HepG2 (cell line): ENCODE measurements at regions not wholly inside any gene's neighbourhood (a gene's known extent, or its start where the extent isn't known, plus 50 kb on each side); places are given as distances from the start of the nearest gene placed in this dataset.

Source experiments
- ATAC-seq: fragments of 200-7000 bp; cut with Tn5 transposase; 3 replicates; pipeline ENCODE4 v1.9.1; 2020; ENCODE audit warnings: mild to moderate bottlenecking, moderate library complexity
- BruUV-seq: library from RNA; stranded (reverse); fragments of 400-500 nt; replicated peaks from 2 replicates; lab custom pipeline; 2021; lab: Mats Ljungman, UMichigan
- CTCF ChIA-PET: fragments of 300-600 bp; formaldehyde crosslinking; extraction: SDS; loops from one replicate; lab custom pipeline; 2021; ENCODE audit warnings: low total read pairs, inconsistent platforms, low intra/inter-chr PET ratio; lab: Yijun Ruan, JAX
- POLR2A ChIA-PET: fragments of 350-600 bp; sonication (Branson Sonifier 250); formaldehyde crosslinking; loops from one replicate; lab custom pipeline; 2020; ENCODE audit warnings: antibody characterized with exemption, inconsistent platforms; lab: Yijun Ruan, JAX
- DNase-seq: peaks from one replicate; pipeline ENCODE4 v3.0.0-alpha.2; 2015; ENCODE audit warnings: low spot score
- FAIRE-seq: peaks from 3 replicates; lab custom pipeline; 2011; peaks lifted over from hg19 to GRCh38; lab: Jason Lieb, UNC
- H2AFZ ChIP-seq: one replicate; pipeline ENCODE4 v1.6.1; 2011; ENCODE audit warnings: low read length, inconsistent platforms
- H3K27ac ChIP-seq: fragments of 300-600 bp; 3 replicates; pipeline ENCODE4 v1.8.0; 2011; ENCODE audit warnings: mixed run types, mild to moderate bottlenecking, mixed read lengths, low read length, inconsistent platforms; ENCODE audit not compliant: insufficient read depth; ENCODE audit errors: extremely low read length
- H3K27me3 ChIP-seq, 2 experiments: fragments of 200-600 bp in 1 of 2; 2 replicates in 1 of 2; 3 replicates in 1 of 2; pipeline versions ENCODE4 v1.6.0 to v1.8.0; 2011; ENCODE audit warnings: low read length in 2 of 2, mild to moderate bottlenecking in 2 of 2, moderate library complexity in 2 of 2, inconsistent platforms in 1 of 2; ENCODE audit not compliant: insufficient read depth in 2 of 2, control insufficient read depth in 1 of 2
- H3K36me3 ChIP-seq, 2 experiments: fragments of 200-600 bp in 1 of 2; replicated peaks in 1 of 2; 2 replicates in 1 of 2; 3 replicates in 1 of 2; pipeline versions ENCODE4 v1.5.1 to v1.8.0; 2011; ENCODE audit warnings: low read length in 2 of 2, inconsistent platforms in 1 of 2; ENCODE audit not compliant: insufficient read depth in 2 of 2, control insufficient read depth in 1 of 2
- H3K4me1 ChIP-seq: 2 replicates; pipeline ENCODE4 v1.5.1; 2012; ENCODE audit warnings: low read length, inconsistent platforms; ENCODE audit not compliant: insufficient read depth
- H3K4me2 ChIP-seq: 2 replicates; pipeline ENCODE4 v1.6.0; 2011; ENCODE audit warnings: low read depth, low read length, inconsistent platforms
- H3K4me3 ChIP-seq, 3 experiments: fragments of 200-600 bp in 1 of 3; sonication (generic), shearing (Covaris generic) in 1 of 3; replicated peaks in 1 of 3; 2 replicates each; pipeline ENCODE4 v1.5.1; 2011 to 2016; ENCODE audit warnings: low read length in 3 of 3, inconsistent platforms in 2 of 3, low read depth in 2 of 3, mild to moderate bottlenecking in 2 of 3, control low read depth in 1 of 3, mixed read lengths in 1 of 3; ENCODE audit not compliant: insufficient read depth in 1 of 3
- H3K79me2 ChIP-seq: one replicate; pipeline ENCODE4 v1.6.1; 2011; ENCODE audit warnings: low read length, inconsistent platforms; ENCODE audit not compliant: insufficient read depth
- H3K9ac ChIP-seq: 2 replicates; pipeline ENCODE4 v1.6.0; 2011; ENCODE audit warnings: mild to moderate bottlenecking, low read depth, low read length, inconsistent platforms; ENCODE audit not compliant: insufficient read depth
- H3K9me3 ChIP-seq: 2 replicates; pipeline ENCODE4 v1.5.1; 2012; ENCODE audit warnings: mild to moderate bottlenecking, low read length
- H4K20me1 ChIP-seq: 2 replicates; pipeline ENCODE4 v1.6.0; 2011; ENCODE audit warnings: inconsistent platforms, mild to moderate bottlenecking, low read length, moderate library complexity; ENCODE audit not compliant: insufficient read depth
- CHD4 ChIP-seq: fragments of 200-600 bp; sonication (generic); IDR thresholded peaks from 2 replicates; pipeline ENCODE4 v1.7.0; 2017; ENCODE audit warnings: mild to moderate bottlenecking, low read length, borderline replicate concordance
- EP300 ChIP-seq, 3 experiments: sonication (generic) in 1 of 3; formaldehyde crosslinking in 1 of 3; IDR thresholded peaks; 2 replicates each; pipeline versions ENCODE4 v1.5.1 to v1.6.1; 2011 to 2020; ENCODE audit warnings: low read depth in 2 of 3, low read length in 2 of 3, borderline replicate concordance in 1 of 3, improper control_type of control experiment in 1 of 3, mild to moderate bottlenecking in 1 of 3, missing genetic modification reagents in 1 of 3, moderate library complexity in 1 of 3
- HNRNPL ChIP-seq: fragments of 200-400 bp; formaldehyde crosslinking; IDR thresholded peaks from 2 replicates; pipeline ENCODE4 v1.6.1; 2017; ENCODE audit warnings: mild to moderate bottlenecking, low read depth, low read length
- KDM6A ChIP-seq: IDR thresholded peaks from 2 replicates; pipeline ENCODE4 v1.6.1; 2016; ENCODE audit warnings: low read depth
- ZMYM3 ChIP-seq: sonication (generic); formaldehyde crosslinking; IDR thresholded peaks from 2 replicates; pipeline ENCODE4 v1.5.1; 2020; ENCODE audit warnings: mild to moderate bottlenecking, missing genetic modification reagents
- ZNF589 ChIP-seq: sonication (generic); formaldehyde crosslinking; conservative IDR thresholded peaks from 2 replicates; pipeline ENCODE4 v1.8.0; 2022; ENCODE audit warnings: mild to moderate bottlenecking, moderate library complexity, missing genetic modification reagents
- WGBS: methylation state at CpG from one replicate; pipeline ENCODE4 v1.1.6; 2017; ENCODE audit warnings: low lambda C conversion rate; 5-methylcytosine and 5-hydroxymethylcytosine counted together
- in situ Hi-C: cut with HindIII; loops from 2 replicates; pipeline ENCODE4 v1.10.0; 2017; ENCODE audit warnings: low pct_unique_long_range_greater_than_20kb; ENCODE audit not compliant: extremely low pct_ligation_motif_present
- intact Hi-C: fragments of 100-400 bp; cut with micrococcal nuclease; formaldehyde crosslinking; loops from one replicate; pipeline ENCODE4 v1.10.0; 2022; ENCODE audit not compliant: unreplicated experiment
- TF ChIP-seq, protein P1 (sequence below): sonication (generic); formaldehyde crosslinking; IDR thresholded peaks from 2 replicates; pipeline ENCODE4 v1.5.0; 2020; ENCODE audit warnings: mild to moderate bottlenecking, missing genetic modification reagents, borderline replicate concordance
- TF ChIP-seq, protein P2 (sequence below): IDR thresholded peaks from 2 replicates; pipeline ENCODE4 v1.6.1; 2016; ENCODE audit warnings: low read depth, borderline replicate concordance

DNA sequence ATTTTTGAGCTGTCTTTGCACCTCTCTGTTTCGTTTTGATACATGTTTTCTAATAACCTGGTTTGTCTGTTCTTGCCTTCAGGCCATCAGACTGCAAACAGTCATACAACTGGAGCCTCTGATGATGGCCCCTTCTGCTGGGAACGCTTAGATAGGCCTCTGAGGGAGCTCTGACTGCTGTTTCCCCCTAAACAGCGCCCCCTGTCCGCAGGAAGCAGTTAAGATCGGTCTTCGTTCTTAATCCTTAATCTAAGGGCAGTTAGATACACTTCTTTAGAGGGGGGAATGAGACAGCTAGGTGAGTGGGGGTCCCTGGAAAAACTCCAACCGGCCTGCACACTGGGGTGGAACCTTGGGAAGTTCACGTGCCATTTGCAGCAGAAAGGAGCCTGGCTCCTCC, 1338.8 kb upstream of the SEL1L start:
- no peaks in the 10 kb centered on the region for H3K79me2 ChIP-seq
- FAIRE-seq (no peak), DNase-seq (no peak), ATAC-seq (no peak)
- no TSS peak for BruUV-seq
- H4K20me1 ChIP-seq: no peaks in the 10 kb centered on the region
- H3K4me2 ChIP-seq: no peak overlapping the region
- H3K9ac ChIP-seq: no peak overlapping the region
- intact Hi-C loops (no loop called here), in situ Hi-C loops (no loop called here)
- no peak for TF ChIP-seq ZNF589 (CRISPR knock-in tag)
- TF ChIP-seq KDM6A (CRISPR knock-in tag): no peak
- no peak for TF ChIP-seq ZMYM3
- no peak for TF ChIP-seq HNRNPL
- TF ChIP-seq EP300 (IDR thresholded peaks at IDR 0.05; ENCODE audit: low read depth in 2 of 2, low read length in 2 of 2): no peak
- TF ChIP-seq EP300 (CRISPR knock-in tag; IDR thresholded peaks at IDR 0.05; ENCODE audit: borderline replicate concordance): no peak
- TF ChIP-seq CHD4: no peak
- TF ChIP-seq, protein P1, sequence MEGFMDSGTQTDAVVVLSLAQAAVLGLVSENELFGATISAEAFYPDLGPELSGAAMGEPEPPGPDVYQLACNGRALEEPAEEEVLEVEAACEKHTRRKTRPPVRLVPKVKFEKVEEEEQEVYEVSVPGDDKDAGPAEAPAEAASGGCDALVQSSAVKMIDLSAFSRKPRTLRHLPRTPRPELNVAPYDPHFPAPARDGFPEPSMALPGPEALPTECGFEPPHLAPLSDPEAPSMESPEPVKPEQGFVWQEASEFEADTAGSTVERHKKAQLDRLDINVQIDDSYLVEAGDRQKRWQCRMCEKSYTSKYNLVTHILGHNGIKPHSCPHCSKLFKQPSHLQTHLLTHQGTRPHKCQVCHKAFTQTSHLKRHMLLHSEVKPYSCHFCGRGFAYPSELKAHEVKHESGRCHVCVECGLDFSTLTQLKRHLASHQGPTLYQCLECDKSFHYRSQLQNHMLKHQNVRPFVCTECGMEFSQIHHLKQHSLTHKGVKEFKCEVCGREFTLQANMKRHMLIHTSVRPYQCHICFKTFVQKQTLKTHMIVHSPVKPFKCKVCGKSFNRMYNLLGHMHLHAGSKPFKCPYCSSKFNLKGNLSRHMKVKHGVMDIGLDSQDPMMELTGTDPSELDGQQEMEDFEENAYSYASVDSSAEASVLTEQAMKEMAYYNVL (CRISPR knock-in tag): no peak
- TF ChIP-seq, protein P2, sequence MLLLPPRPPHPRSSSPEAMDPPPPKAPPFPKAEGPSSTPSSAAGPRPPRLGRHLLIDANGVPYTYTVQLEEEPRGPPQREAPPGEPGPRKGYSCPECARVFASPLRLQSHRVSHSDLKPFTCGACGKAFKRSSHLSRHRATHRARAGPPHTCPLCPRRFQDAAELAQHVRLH (CRISPR knock-in tag): no peak
- H3K4me3 ChIP-seq: no peak overlapping the region
- CTCF ChIA-PET: no interaction called here
- 4% methylated on average over 8 of the region's 8 CpGs for WGBS
- POLR2A ChIA-PET: no interaction called here
- H3K27ac ChIP-seq: no peak overlapping the region
- no peaks in the 10 kb centered on the region for H3K36me3 ChIP-seq
- H2AFZ ChIP-seq: no peak overlapping the region
- no peaks in the 10 kb centered on the region for H3K4me1 ChIP-seq
- no peaks in the 10 kb centered on the region for H3K27me3 ChIP-seq
- H3K9me3 ChIP-seq: peaks cover 62% of the 10 kb centered on the region
